SH-SY5Y (cell line): ENCODE measurements at regions not wholly inside any gene's neighbourhood (a gene's known extent, or its start where the extent isn't known, plus 50 kb on each side); places are given as distances from the start of the nearest gene placed in this dataset.

Experiments used
- GATA2 ChIP-seq: IDR thresholded peaks from 2 replicates; pipeline ENCODE4 v1.6.1; 2011; ENCODE audit warnings: mild to moderate bottlenecking, low read depth, low read length
- GATA3 ChIP-seq: IDR thresholded peaks from 2 replicates; pipeline ENCODE4 v1.6.1; 2011; ENCODE audit warnings: low read depth, mild to moderate bottlenecking, low read length, moderate library complexity

DNA sequence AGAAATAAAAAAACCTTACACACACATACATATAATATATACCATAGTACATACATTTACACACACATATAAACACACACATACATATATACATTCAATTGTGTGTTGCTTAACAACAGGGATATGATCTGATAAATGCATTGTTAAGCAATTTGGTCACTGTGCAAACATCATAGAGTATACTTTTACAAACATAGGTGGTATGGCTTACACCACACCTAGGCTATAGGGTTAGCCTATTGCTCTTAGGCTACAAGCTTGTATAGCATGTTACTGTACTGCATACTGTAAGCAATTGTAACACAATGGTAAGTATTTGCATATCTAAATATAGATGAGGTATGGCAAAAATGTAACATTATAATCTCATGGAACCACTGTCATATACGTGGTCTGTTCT lies 156.8 kb upstream of the ERBB4 start:
- TF ChIP-seq GATA2 (no peak), GATA3 (no peak)
